Activated CD4-positive, alpha-beta T cell treated with anti-CD3 and anti-CD28 coated beads for 48 hours (primary cell): ENCODE measurements at regions not wholly inside any gene's neighbourhood (a gene's known extent, or its start where the extent isn't known, plus 50 kb on each side); places are given as distances from the start of the nearest gene placed in this dataset.
A peak's percentile ranks its signal among the peaks of the same experiment; 100 is the strongest.

Experiments
- DNase-seq: peaks from one replicate; pipeline ENCODE4 v3.0.0-alpha.2; 2020

DNA sequence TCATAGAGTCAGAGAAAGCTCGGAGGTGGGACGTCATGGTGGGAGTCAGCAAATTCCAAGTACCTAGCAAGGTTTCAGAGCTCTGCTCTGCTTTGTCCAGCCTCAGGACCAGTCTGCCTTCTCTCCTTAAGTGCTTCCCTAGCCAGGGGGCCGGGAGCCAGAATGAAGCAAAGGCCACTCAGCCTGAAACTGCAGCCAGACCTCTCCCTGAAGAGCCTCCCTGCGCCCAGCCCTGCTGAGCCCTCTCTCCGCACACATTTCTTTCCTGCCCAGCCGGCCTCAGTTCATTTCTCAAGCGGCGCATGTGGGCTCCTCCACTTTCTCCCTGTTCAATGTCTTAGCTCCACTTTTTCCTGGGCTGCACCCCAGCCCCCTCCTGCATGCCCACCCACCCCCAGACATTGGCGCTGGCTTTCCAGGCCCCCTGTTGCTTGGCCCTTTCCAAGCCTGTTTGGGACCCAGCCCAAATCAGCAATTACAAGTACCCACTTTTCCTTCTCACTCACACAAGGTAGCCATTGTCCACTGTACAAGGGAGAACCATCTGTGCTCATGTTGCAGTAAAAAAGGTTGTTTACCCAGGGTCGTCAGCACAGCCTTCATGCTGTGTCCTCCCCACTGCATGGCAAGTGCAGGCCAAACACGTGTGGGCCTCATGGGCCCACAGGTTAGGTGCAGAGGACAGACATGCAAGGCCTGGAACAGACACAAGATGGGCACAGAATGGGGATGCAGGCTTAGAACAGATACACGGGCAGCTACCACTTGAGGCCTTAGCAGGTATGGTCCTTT is 147.1 kb downstream of the MRPL14 start:
- DNase-seq: no peak

DNA sequence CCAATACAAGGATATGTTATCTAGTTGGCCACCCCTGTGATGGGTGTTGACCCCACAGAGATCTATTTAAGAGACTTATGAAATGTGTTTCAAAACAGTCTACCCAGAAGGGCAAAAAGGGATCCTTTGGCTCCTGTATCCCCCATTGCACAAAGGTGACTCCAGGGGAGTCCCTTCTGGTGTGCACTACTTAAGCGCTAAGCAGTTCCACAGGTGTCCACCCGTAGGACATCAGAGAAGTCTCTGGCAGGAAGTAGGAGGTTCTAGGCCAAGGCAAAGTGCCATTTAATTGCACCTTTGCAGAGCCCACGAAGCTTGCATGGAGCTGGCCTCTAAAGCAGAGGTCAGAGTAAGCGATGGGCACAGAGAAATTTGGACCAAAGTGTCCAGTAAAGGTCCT is 147.7 kb downstream of the MRPL14 start:
- DNase-seq: no peak

DNA sequence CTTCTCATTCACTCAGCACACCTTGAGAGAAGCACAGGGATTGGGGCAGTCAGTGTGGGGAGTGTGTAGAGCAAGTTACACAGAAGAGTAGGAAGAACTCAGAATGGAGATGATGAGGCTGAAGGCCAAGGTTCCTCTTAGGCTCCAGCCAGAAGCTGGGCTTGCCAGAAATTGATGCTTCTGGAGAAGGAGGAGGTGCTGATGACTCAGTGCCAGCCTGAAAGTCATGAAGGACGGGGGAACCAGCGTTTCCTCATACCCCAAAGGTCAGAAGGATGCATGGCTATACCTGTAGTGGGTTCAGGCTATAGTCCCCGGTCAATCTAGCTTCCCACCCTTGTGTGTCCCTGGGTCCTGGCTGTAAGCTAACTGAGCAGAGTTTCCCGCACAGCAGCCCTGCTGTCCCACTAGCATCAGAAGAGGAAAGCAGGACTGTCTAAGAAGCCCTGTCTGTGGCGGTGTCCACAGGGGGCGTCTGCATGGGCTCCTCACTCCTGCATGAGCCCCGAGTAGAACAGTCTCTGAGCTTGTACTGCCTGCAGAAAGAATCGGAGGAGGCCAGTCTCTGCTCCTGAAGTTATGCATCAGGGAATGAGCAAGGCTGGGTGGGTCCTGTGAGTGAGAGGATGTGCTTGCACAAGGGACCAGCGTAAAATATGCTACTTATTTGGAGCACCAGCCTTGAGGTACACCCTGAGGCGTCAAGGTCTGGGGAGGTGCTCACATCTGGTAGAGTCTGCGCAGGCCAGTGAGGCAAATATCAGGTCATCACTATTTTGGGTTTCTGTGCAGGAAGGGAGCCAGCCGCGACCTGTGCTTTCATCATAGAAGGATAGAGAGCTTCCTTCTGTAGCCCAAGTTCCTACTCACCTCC is 148.5 kb downstream of the MRPL14 start:
- DNase-seq: no peak

DNA sequence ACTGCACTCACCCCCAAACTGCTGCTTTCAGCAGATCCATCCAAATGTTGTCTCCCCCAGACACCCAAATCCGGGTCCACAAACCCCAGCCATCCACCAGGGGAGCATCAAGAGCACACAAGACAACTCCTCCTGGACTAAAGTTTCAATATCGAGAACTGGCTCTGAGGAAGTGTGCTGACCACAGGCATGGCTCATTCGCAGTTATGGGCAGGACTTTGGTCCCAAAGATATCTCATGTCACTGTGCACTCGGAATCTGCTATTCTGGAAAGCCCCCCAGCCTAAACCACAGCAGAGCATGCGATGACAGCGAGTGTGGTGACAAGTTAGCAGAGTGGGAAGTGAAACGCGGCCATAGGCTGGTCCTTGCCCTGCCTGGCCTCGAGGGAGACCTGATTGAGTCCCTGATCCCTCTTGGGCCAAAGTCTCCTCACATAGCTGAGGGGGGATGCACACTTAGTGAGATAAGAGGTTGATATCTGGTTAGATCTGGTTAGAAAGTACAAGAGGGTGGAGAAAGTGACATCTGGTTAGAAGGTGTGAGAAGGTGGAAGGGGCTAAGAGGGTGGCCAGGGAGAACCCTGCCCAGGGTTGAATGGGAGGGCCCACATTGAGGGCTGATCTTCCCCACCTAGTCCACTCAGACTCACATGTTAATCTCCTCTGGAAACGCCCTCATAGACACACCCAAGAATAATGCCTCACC is 149.7 kb downstream of the MRPL14 start:
- DNase-seq: peak; percentile 13

DNA sequence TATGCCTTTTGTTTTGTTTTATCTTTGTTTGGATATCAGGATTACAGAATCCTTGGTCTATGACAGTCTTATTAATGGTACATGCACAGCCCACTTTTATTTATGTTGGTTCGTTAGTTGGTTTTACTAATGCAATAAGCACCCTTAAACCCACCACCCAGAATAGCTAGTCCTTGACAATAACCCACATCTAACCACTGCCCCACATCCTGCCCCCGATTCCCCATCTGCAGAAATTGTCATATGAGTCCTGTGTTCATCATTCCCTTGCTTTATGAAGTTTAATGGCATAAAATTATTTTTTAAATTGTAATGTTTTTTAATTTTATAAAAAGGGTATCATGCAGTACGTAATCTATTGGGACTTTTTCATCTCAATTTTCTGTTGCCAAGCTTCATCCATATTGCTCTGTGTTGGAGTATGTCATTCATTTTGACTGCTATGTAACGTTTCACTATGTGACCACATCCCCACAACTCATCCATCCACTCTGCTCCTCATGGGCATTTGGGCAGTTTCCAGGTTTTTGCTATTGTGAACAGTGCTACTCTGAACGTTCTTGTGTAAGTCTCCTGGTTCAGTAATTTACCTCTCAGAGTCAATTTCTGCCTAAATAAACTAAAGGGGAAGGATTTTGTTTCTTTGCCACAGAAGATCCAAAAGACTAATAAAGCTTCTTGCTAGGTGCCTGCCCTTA is 150.4 kb downstream of the MRPL14 start:
- DNase-seq: no peak

DNA sequence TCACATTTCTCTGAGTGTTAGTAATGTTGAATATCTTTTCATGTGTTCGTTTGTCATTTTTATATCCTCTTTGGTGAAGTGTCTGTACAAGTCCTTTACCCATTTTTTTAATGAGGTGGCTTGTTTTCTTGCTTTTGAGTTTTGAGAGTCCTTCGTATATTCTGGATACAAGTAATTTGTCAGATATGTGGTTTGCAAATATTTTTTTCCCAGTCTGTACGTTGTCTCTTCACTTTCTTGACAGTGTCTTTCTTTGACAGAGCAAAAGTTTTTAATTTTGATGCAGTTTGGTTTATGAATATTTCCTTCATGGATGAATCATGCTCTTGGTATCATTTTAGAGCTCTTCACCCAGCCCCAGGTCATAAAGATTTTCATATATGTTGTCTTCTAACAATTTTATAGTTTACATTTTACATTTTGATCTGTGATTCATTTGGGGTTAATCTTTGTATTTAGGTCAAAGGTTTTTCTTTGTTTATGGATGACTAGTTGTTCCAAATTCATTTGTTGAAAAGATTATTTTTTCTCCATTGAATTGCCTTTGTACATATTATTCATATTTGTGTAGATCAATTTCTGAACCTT is 152.5 kb downstream of the MRPL14 start:
- DNase-seq: no peak

DNA sequence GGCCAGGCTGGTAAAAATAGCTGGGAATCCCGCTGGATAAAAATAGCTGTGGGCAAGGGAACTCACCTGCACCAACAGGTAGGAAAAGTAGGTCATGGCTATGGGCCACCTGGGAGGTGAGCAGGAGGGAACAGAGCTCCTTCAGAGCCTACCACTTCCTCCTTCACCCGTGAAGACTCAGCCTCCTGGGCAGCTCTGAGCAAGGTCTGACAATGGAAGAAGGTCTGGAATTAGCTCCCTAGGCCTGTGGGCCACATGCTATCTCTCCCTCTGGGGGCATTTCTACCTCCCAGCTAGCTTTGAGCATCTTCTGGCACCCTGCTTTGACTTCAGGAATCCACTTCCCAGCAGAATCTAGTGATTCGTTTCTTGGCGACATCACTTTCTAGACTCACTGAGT is 153.9 kb downstream of the MRPL14 start:
- DNase-seq: no peak

DNA sequence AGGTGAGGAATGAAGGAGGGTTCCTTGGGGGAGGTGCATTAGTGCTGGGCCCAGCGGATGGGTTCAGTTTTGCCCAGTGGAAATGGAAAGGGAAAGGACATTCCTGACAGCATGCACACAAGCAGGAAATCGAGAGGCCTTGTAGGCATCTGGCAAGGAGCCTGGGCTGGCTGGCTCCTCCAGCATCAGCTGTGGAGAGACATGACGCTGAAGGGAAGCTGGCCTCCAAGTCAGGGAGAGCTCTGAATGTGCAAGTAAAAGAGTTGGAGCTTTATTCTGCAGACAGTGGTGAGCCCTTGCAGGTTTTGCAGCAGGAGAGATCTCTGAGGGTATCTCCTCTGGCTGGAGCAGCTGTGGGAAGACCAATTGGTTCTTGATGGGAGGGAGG is 154.3 kb downstream of the MRPL14 start:
- no peak for DNase-seq

DNA sequence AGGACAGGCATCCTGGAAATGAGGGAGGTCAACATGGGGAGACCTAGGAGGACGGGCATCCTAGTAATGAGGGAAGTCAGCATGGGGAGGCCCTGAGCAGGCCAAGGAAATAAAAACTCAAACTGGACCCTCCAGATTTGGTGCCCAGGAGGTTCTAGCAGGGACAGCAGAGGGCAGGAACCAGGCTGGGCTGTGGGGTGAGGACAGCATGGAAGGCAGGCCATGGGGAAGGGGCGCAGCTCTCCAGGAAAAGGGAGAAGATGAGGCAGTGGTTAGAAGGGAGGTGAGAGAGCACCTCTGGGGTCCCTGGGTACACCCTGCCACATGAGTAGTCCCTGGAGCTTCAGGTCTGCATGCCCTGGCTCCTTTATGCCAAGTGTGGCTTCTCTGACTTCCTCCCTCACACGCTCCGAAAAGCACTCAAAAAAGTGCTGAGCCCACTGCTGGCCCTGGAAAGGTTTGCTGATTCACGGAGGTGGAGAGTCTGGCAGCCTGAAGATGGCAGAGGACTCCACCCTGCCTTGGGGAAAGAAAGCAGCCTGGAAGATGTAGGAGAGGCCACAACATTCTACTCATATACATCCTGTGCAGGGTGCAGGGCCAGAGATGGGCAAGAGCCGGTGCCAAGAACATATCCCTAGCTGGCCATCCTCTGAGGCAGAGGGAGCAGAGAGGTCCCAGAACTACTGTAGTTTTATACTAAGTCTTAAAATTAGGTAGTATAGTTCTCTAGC is 154.9 kb downstream of the MRPL14 start:
- DNase-seq: no peak

DNA sequence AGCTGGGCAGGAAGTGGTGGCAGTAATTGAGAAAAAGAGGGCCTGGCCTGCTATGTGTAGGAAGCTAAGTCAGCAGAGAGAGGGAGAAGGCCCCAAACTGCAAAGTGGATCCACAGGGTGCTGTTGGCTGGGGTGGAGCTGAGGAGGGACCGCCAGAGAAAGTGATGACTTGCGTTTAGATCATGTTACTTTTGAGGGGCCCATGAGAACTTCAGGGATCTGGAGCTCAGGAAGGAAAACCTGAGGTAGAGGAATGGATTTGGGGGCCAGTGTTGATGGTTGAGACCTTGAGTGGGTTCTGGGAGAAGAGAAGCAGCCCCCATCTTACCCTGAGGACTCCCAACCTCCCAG is 155.5 kb downstream of the MRPL14 start:
- no peak for DNase-seq

DNA sequence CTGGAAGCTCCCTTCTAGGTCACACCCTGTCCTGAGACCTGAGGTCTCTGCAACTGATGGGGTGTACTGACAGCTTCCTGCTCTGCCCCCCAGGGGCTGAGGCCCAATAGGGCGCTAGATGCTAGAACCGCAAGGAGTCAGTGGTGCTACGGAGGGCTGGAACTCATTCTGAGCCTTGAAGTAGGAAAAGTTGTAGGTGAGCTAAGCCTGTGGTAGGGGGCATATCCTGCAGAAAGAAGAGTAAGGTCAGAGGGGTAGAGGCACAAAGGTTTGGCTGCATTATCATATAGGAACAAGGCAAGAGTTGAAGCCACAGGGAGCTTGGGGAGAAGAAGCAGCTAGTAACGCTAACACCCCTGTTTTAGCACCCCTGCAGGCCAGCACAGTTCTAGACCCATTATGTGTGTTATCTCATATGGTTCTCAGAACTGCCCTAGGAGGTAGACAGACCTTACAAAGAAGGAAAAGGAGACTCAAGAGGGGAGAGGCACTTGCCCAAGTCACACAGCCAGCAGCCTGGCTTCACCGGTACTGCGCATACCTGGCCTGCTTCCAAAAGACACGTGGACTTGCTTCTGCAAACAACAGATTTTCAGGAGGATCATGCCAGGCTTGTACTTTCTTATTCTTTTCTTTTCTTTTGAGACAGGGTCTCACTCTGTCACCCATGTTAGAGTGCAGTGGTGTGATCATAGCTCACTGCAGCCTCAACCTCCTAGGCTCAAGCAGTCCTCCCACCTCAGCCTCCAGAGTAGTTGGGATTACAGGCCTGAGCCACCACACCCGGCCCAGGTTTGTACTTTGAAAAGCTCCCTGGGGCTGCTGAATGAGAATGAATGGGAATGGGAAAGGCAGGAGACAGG is 156.1 kb downstream of the MRPL14 start:
- DNase-seq: no peak

DNA sequence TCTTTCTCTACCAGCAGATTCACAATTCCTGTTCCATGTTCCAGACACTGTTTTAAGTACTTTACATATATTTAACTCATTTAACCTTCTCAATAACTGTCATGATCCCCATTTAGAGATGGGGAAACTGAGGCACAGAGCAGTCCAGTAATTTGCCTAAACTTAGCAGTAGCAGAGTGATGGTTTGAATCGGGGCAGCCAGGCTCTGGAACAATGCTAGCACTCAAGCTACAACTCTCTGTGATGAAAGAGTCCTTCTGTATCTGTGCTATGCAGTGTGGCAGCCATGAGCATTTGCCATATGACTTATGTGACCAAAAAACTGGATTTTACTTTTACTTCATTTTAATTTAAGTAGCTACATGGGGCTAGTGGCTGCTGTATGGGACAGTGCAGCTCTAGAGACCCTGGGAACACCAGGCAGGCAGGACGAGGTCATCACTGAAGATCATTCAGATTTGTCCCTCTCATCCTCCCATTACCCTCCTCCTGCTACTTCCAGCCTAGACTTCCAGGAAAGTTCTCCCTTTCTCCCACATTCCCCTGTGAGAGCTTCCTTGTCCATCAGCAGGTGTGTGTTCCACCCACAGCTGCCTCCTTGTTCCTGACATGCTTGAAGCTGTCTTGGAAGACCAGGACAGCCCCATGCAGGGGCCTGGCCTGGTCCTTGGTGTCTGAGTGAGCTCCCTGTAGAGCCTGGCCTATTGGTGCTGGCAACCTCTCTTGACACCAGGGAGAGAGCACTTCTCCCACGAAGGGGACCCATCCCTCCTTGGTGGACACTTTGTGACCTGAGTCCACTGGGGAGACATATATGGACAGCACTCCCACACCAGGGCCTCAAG is 157.0 kb downstream of the MRPL14 start:
- DNase-seq: no peak

DNA sequence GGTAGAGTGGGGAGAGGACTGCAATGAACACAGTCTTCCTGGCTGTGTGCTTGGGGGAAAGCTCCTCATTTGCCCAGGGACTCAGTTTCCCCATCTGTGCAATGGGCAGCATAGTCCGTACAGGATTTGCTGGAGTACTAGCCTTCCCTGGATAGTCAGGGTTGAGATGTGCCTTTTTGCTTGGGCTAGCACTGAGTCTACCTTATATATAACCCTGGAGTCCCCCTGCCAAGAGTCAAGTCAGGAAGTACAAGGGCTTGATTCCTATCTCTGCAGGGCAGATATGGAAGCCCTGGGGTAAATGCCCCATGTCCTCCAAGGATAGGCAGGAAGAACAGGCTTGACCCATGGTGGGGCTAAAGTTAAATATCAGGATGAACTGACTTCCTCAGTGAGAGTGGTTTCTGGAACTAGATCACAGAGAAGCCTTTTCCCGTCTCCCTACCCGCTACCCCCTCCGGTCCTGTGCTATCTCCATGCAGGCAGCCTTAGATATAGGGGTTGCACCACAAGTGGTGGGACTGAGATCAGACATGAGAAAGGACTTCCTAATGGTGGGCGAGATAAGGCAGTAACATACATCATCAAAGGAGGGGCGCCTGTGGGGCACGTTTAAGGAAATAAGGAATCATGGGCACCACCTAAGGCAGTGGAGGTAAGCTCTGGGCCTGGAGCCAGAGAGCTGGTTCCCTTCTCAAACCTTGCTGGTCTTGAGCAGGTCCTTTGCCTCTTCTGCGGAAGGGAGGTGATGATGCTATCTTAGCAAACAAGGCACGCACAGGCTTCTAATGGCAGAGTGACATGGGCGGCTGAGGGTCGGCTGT is 157.9 kb downstream of the MRPL14 start:
- no peak for DNase-seq

DNA sequence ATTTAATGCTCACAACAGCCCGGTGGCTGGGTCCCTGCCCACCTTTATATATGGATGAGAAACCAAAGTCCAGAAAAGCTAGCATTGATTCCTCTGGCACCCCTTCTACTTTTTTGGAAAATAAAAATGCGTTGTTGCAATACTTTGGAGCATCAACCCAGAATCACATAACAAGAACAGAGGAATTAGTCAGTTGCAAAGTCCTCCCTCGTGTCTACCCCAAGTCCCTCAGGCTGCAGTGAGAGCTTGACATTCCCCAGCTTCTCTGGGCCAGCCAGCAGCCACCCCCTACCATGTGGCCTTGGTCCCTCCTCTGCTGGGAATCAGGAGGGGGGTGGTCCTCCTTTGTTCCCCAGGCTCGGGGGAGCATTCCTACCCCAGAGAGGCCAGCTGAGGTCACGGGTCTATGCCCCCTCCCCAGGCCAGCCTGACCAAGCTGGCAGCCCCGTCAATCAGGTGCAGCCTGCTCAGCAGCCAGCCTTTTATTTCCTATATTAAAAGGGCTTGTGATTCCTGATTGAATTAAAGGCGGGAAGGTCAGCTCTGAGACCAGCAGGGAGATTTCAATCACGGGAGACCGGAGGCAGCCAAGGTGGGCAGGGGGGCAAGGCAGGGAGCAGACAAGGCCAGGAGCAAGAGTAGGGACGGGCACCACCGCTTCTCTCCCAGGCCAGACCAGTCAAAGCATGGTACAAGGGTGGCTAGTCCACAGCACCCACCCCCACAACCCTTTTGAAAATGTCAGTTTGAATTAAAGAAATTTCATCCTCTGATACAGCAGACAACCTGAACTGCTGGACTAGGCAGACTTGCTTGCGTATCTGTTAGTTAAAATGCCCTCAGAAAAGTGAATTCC is 158.9 kb downstream of the MRPL14 start:
- DNase-seq: no peak

DNA sequence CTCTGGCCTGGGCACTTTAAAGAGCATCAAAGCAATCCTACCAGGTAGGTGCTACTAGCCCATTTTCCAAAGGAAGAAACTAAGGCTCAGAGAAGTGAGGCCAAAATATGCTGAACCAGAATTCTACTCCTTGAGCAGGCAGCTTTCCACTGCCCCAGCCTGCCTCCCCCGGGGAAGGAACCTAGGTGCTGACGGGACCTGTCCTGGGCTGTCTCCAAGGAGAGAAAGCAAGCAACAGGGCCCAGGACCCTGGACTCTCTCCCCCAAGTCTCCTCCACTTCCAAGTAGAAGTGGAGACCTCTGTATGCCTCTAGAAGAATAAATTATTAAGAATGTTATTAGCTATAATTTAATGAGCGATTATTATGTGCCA is 159.5 kb downstream of the MRPL14 start:
- no peak for DNase-seq

DNA sequence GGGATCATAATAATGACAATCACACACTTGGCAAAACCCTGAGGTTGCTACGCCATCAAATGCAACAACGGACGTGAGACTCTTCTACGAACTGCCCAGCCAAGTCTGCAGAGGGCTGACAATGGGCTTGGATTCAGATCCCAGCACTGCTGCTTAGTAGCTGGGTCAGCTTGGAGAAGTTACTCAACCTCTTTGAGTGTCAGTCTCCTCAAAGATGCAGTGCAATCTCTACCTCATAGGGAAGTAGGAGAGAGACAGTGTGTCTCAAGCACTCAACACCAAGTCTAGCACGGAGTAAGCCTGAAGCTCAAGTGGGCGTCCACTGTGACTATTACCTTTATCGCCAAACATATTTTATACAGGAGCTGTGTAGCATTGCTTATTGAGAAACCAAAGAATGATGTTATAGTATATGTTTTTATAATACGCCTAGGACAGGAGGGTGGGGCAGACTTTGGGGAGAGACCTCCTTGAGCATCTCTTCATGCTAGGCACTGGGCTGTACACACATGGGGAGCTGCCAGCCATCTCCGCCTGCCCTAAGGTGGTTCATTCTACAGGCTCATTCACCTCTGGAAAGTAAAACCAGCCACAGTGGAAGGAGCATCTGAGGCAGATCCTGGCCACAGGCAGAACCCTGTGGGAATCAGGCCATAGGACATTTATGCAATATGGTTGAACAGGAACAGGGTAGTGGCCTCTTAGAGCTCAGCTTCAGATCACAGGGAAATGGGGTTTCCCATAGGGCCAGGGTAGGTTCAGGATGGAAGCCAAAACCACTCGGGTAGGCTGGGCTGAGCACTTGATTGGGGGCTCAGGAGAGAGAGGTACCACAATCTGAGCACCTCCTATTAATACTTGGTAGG is 160.2 kb downstream of the MRPL14 start:
- DNase-seq: no peak

DNA sequence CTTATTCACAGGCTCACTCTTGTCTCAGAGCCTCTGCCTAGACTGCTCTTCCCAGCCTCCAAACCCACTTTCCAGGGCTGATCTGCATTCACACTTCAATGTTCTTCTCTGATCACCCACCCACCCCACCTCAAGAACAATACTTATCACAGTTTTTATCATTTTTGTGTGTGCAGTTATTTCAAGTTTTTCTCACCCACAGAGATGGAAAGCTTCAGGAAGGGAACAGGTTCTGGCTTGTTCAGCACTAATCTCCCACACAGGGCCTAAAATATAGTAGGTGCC is 160.9 kb downstream of the MRPL14 start:
- no peak for DNase-seq
